ENCODE measurements at regions not wholly inside any gene's neighbourhood (a gene's known extent, or its start where the extent isn't known, plus 50 kb on each side); places are given as distances from the start of the nearest gene placed in this dataset.

DNA sequence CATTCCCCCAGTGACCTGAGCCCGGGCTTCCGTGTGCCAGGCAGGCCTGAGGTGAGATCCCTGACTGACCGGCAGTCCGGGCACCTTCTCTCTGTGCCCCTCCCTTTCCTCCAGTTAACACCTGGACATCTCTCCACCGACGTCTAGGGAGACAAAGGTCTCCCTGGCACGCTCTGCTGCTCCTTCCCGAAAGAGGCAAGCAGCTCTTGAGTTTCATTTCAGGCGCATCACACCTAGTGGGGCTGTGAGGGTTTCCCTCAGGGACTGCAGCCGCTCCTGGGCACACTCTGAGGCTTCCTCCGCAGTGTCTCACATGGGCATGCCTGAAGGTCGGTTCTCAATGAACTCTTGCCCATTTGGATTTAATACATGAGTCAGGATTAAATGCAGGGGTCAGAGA is 322.7 kb downstream of the CTTN start (continued):
- TF ChIP-seq, protein P1, sequence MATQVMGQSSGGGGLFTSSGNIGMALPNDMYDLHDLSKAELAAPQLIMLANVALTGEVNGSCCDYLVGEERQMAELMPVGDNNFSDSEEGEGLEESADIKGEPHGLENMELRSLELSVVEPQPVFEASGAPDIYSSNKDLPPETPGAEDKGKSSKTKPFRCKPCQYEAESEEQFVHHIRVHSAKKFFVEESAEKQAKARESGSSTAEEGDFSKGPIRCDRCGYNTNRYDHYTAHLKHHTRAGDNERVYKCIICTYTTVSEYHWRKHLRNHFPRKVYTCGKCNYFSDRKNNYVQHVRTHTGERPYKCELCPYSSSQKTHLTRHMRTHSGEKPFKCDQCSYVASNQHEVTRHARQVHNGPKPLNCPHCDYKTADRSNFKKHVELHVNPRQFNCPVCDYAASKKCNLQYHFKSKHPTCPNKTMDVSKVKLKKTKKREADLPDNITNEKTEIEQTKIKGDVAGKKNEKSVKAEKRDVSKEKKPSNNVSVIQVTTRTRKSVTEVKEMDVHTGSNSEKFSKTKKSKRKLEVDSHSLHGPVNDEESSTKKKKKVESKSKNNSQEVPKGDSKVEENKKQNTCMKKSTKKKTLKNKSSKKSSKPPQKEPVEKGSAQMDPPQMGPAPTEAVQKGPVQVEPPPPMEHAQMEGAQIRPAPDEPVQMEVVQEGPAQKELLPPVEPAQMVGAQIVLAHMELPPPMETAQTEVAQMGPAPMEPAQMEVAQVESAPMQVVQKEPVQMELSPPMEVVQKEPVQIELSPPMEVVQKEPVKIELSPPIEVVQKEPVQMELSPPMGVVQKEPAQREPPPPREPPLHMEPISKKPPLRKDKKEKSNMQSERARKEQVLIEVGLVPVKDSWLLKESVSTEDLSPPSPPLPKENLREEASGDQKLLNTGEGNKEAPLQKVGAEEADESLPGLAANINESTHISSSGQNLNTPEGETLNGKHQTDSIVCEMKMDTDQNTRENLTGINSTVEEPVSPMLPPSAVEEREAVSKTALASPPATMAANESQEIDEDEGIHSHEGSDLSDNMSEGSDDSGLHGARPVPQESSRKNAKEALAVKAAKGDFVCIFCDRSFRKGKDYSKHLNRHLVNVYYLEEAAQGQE (IDR thresholded peaks at IDR 0.05; ENCODE audit: low read depth), result no peak
- no peak for TF ChIP-seq YY1 (IDR thresholded peaks at IDR 0.05; ENCODE audit: extremely low read depth, insufficient replicate concordance, low read depth, low read length)
- no peak for TF ChIP-seq EZH2 (IDR thresholded peaks at IDR 0.05)
- no peak for TF ChIP-seq ZNF274 (IDR thresholded peaks at IDR 0.05; ENCODE audit: low read depth, low read length)
- TF ChIP-seq, protein P2, sequence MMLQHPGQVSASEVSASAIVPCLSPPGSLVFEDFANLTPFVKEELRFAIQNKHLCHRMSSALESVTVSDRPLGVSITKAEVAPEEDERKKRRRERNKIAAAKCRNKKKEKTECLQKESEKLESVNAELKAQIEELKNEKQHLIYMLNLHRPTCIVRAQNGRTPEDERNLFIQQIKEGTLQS (IDR thresholded peaks at IDR 0.05), result no peak
- no peak for TF ChIP-seq EGR1 (IDR thresholded peaks at IDR 0.05; ENCODE audit: low read depth)

DNA sequence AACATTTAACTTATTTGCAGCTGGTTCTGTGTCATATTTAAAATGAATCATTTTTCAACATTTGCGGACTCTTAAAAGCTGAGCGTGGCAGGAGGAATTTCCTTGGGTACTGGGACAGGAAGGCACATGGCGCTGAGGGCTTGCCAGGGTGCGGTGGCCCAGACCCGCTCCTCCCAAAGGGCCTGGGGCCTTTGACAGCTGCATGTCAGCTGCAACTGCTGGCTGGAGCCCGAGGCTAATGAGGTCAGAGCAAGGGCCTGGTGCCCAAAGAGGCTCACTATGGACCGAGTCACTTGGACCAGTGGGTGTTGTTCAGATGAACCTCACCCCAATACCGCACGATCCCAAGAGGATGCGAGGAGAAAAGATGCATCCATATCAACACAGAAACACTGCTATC is 326.9 kb downstream of the CTTN start:
- H3K4me2 ChIP-seq (ENCODE audit: low read length), result no peak overlapping the region
- BruUV-seq (replicated peaks), result no TSS peak
- CTCF ChIA-PET, result no interaction called here
- no peaks in the 10 kb centered on the region for H3K4me1 ChIP-seq (ENCODE audit: control insufficient read depth in 1 of 2, insufficient read depth in 2 of 2, low read length in 2 of 2)
- H3K27me3 ChIP-seq (ENCODE audit: insufficient read depth, low read length), result no peaks in the 10 kb centered on the region
- POLR2A ChIA-PET, result no interaction called here
- H3K9ac ChIP-seq (ENCODE audit: low read length), result no peak overlapping the region
- no peaks in the 10 kb centered on the region for H3K36me3 ChIP-seq (ENCODE audit: control insufficient read depth in 1 of 2, insufficient read depth in 2 of 2, low read length in 2 of 2)
- DNase-seq (ENCODE audit: low read depth, low spot score) (no peak), ATAC-seq (no peak)
- H3K4me3 ChIP-seq (replicated peaks in 1 of 2; ENCODE audit: low read depth in 1 of 2, low read length in 2 of 2), result no peak overlapping the region
- H3K27ac ChIP-seq (ENCODE audit: low read depth, low read length), result no peak overlapping the region
- H3K79me2 ChIP-seq (ENCODE audit: insufficient read depth, low read length), result no peaks in the 10 kb centered on the region
- H4K20me1 ChIP-seq (ENCODE audit: insufficient read depth), result no peaks in the 10 kb centered on the region
- intact Hi-C loops (cut with micrococcal nuclease), result no loop called here
- TF ChIP-seq RAD21 (IDR thresholded peaks at IDR 0.05; ENCODE audit: low read depth) (no peak), EGR1 (IDR thresholded peaks at IDR 0.05; ENCODE audit: low read depth) (no peak), SRF (IDR thresholded peaks at IDR 0.05; ENCODE audit: low read depth) (no peak), EZH2phosphoT487 (IDR thresholded peaks at IDR 0.05; ENCODE audit: borderline replicate concordance) (no peak), ELF1 (IDR thresholded peaks at IDR 0.05; ENCODE audit: borderline replicate concordance, low read depth) (no peak), SP1 (IDR thresholded peaks at IDR 0.05; ENCODE audit: low read depth) (no peak), ZNF274 (IDR thresholded peaks at IDR 0.05; ENCODE audit: low read depth, low read length) (no peak), YY1 (IDR thresholded peaks at IDR 0.05; ENCODE audit: extremely low read depth, insufficient replicate concordance, low read depth, low read length) (no peak), JUND (IDR thresholded peaks at IDR 0.05) (no peak)
- TF ChIP-seq, protein P3, sequence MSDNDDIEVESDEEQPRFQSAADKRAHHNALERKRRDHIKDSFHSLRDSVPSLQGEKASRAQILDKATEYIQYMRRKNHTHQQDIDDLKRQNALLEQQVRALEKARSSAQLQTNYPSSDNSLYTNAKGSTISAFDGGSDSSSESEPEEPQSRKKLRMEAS (IDR thresholded peaks at IDR 0.05), result no peak
- no peak overlapping the region for H2AFZ ChIP-seq (ENCODE audit: low read depth, low read length, poor library complexity, severe bottlenecking)
- RAD21 ChIA-PET (ENCODE audit: low non-redundant PET in 1 of 2, low total read pairs in 2 of 2, uncharacterized antibody in 2 of 2, unreplicated experiment in 2 of 2), result no interaction called here
- no peaks in the 10 kb centered on the region for H3K9me2 ChIP-seq (ENCODE audit: insufficient read depth)
- H3K9me3 ChIP-seq (ENCODE audit: control insufficient read depth in 1 of 2, insufficient read depth in 1 of 2, low read depth in 1 of 2, low read length in 2 of 2), result no peaks in the 10 kb centered on the region; a peak in 1 of 4 replicates
